PC-9 (cell line): ENCODE measurements at regions not wholly inside any gene's neighbourhood (a gene's known extent, or its start where the extent isn't known, plus 50 kb on each side); places are given as distances from the start of the nearest gene placed in this dataset.

Source experiments
- EZH2 ChIP-seq: fragments of 200-600 bp; sonication (generic); IDR thresholded peaks from 2 replicates; pipeline ENCODE4 v1.8.0; 2017; ENCODE audit warnings: antibody characterized with exemption, low read depth
- TF ChIP-seq, protein P1 (sequence below): fragments of 200-600 bp; sonication (generic); conservative IDR thresholded peaks from 2 replicates; pipeline ENCODE4 v1.6.1; 2017; ENCODE audit warnings: mixed run types, antibody characterized with exemption, mild to moderate bottlenecking, moderate library complexity

- TF ChIP-seq, protein P1, sequence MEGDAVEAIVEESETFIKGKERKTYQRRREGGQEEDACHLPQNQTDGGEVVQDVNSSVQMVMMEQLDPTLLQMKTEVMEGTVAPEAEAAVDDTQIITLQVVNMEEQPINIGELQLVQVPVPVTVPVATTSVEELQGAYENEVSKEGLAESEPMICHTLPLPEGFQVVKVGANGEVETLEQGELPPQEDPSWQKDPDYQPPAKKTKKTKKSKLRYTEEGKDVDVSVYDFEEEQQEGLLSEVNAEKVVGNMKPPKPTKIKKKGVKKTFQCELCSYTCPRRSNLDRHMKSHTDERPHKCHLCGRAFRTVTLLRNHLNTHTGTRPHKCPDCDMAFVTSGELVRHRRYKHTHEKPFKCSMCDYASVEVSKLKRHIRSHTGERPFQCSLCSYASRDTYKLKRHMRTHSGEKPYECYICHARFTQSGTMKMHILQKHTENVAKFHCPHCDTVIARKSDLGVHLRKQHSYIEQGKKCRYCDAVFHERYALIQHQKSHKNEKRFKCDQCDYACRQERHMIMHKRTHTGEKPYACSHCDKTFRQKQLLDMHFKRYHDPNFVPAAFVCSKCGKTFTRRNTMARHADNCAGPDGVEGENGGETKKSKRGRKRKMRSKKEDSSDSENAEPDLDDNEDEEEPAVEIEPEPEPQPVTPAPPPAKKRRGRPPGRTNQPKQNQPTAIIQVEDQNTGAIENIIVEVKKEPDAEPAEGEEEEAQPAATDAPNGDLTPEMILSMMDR: no peak
- TF ChIP-seq EZH2: no peak
These were observed 56.3 kb upstream of the OLIG3 start for GRCh38 chr6:137550535-137550934.
